HepG2 (cell line): ENCODE measurements at regions not wholly inside any gene's neighbourhood (a gene's known extent, or its start where the extent isn't known, plus 50 kb on each side); places are given as distances from the start of the nearest gene placed in this dataset.

Experiments
- CEBPB ChIP-seq: IDR thresholded peaks from 2 replicates; pipeline ENCODE4 v1.6.1; 2011; ENCODE audit warnings: low read depth, low read length, improper control_type of control experiment, borderline replicate concordance
- EZH2 ChIP-seq: conservative IDR thresholded peaks from 2 replicates; pipeline ENCODE4 v1.6.1; 2012; ENCODE audit warnings: mild to moderate bottlenecking, low read depth, low read length, moderate library complexity
- FOXK1 ChIP-seq: sonication (generic); formaldehyde crosslinking; IDR thresholded peaks from 2 replicates; pipeline ENCODE4 v1.4.0; 2020; ENCODE audit warnings: low read depth, missing genetic modification reagents, borderline replicate concordance
- POLR2A ChIP-seq, 2 experiments: IDR thresholded peaks; 2 replicates each; pipeline ENCODE4 v1.6.1; 2011; ENCODE audit warnings: low read depth in 2 of 2, low read length in 2 of 2, mild to moderate bottlenecking in 1 of 2, moderate library complexity in 1 of 2; ENCODE audit not compliant: insufficient read depth in 1 of 2
- POLR2G ChIP-seq: fragments of 200-400 bp; formaldehyde crosslinking; IDR thresholded peaks from 2 replicates; pipeline ENCODE4 v1.6.1; 2018; ENCODE audit warnings: mild to moderate bottlenecking, low read depth, low read length, moderate library complexity
- SMC3 ChIP-seq: IDR thresholded peaks from 2 replicates; pipeline ENCODE4 v1.6.1; 2011; ENCODE audit warnings: low read length, improper control_type of control experiment
- YEATS2 ChIP-seq: sonication (generic); formaldehyde crosslinking; IDR thresholded peaks from 2 replicates; pipeline ENCODE4 v1.4.0; 2020; ENCODE audit warnings: missing genetic modification reagents, borderline replicate concordance
- ZBTB20 ChIP-seq: sonication (generic); formaldehyde crosslinking; IDR thresholded peaks from 2 replicates; pipeline ENCODE4 v1.8.1; 2023; ENCODE audit warnings: missing genetic modification reagents, low read depth, mild to moderate bottlenecking, borderline replicate concordance
- ZNF274 ChIP-seq: sonication (generic); formaldehyde crosslinking; IDR thresholded peaks from 2 replicates; pipeline ENCODE4 v1.5.1; 2020; ENCODE audit warnings: mild to moderate bottlenecking, missing genetic modification reagents
- ZNF34 ChIP-seq: sonication (generic); formaldehyde crosslinking; IDR thresholded peaks from 2 replicates; pipeline ENCODE4 v1.4.0; 2020; ENCODE audit warnings: mild to moderate bottlenecking, missing genetic modification reagents, borderline replicate concordance
- TF ChIP-seq, protein P1 (sequence below): sonication (generic); formaldehyde crosslinking; IDR thresholded peaks from 2 replicates; pipeline ENCODE4 v1.5.0; 2020; ENCODE audit warnings: mild to moderate bottlenecking, missing genetic modification reagents, moderate library complexity
- TF ChIP-seq, protein P2 (sequence below): sonication (generic); formaldehyde crosslinking; IDR thresholded peaks from 2 replicates; pipeline ENCODE4 v1.8.1; 2023; ENCODE audit warnings: missing genetic modification reagents, mild to moderate bottlenecking, borderline replicate concordance
- TF ChIP-seq, protein P3 (sequence below): sonication (generic); formaldehyde crosslinking; IDR thresholded peaks from 2 replicates; pipeline ENCODE4 v1.4.0; 2020; ENCODE audit warnings: missing genetic modification reagents
- TF ChIP-seq, protein P4 (sequence below): sonication (generic); formaldehyde crosslinking; IDR thresholded peaks from 2 replicates; pipeline ENCODE4 v1.4.0; 2020; ENCODE audit warnings: missing genetic modification reagents

DNA sequence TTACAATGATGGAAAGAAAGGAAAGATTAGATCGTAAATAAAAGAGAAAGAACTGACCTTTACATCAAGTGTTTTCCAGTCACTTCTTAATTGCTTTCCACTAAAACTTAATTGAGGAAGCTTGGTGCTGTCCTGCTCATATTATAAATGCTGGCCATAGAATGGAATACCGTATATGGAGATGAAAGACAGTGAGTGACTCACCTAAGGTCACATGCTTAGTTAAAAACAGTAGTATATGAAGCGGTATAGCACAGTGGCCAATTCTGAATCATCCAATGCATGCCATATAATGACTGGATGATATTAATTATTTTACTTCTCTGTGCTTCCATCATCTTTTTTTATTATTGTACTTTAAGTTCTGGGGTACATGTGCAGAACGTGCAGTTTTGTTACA, 482.4 kb upstream of the SGCD start:
- TF ChIP-seq, protein P1, sequence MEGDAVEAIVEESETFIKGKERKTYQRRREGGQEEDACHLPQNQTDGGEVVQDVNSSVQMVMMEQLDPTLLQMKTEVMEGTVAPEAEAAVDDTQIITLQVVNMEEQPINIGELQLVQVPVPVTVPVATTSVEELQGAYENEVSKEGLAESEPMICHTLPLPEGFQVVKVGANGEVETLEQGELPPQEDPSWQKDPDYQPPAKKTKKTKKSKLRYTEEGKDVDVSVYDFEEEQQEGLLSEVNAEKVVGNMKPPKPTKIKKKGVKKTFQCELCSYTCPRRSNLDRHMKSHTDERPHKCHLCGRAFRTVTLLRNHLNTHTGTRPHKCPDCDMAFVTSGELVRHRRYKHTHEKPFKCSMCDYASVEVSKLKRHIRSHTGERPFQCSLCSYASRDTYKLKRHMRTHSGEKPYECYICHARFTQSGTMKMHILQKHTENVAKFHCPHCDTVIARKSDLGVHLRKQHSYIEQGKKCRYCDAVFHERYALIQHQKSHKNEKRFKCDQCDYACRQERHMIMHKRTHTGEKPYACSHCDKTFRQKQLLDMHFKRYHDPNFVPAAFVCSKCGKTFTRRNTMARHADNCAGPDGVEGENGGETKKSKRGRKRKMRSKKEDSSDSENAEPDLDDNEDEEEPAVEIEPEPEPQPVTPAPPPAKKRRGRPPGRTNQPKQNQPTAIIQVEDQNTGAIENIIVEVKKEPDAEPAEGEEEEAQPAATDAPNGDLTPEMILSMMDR: no peak
- TF ChIP-seq ZNF274 (CRISPR knock-in tag) (no peak), POLR2A (IDR thresholded peaks at IDR 0.05; ENCODE audit: insufficient read depth in 1 of 2, low read depth in 2 of 2, low read length in 2 of 2) (no peak), ZBTB20 (CRISPR knock-in tag) (no peak), POLR2G (no peak), ZNF34 (CRISPR knock-in tag) (no peak), FOXK1 (no peak), CEBPB (no peak), YEATS2 (CRISPR knock-in tag) (no peak), SMC3 (no peak), EZH2 (no peak)
- TF ChIP-seq, protein P2, sequence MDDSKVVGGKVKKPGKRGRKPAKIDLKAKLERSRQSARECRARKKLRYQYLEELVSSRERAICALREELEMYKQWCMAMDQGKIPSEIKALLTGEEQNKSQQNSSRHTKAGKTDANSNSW (CRISPR knock-in tag): no peak
- TF ChIP-seq, protein P3, sequence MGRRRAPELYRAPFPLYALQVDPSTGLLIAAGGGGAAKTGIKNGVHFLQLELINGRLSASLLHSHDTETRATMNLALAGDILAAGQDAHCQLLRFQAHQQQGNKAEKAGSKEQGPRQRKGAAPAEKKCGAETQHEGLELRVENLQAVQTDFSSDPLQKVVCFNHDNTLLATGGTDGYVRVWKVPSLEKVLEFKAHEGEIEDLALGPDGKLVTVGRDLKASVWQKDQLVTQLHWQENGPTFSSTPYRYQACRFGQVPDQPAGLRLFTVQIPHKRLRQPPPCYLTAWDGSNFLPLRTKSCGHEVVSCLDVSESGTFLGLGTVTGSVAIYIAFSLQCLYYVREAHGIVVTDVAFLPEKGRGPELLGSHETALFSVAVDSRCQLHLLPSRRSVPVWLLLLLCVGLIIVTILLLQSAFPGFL (CRISPR knock-in tag): no peak
- TF ChIP-seq, protein P4, sequence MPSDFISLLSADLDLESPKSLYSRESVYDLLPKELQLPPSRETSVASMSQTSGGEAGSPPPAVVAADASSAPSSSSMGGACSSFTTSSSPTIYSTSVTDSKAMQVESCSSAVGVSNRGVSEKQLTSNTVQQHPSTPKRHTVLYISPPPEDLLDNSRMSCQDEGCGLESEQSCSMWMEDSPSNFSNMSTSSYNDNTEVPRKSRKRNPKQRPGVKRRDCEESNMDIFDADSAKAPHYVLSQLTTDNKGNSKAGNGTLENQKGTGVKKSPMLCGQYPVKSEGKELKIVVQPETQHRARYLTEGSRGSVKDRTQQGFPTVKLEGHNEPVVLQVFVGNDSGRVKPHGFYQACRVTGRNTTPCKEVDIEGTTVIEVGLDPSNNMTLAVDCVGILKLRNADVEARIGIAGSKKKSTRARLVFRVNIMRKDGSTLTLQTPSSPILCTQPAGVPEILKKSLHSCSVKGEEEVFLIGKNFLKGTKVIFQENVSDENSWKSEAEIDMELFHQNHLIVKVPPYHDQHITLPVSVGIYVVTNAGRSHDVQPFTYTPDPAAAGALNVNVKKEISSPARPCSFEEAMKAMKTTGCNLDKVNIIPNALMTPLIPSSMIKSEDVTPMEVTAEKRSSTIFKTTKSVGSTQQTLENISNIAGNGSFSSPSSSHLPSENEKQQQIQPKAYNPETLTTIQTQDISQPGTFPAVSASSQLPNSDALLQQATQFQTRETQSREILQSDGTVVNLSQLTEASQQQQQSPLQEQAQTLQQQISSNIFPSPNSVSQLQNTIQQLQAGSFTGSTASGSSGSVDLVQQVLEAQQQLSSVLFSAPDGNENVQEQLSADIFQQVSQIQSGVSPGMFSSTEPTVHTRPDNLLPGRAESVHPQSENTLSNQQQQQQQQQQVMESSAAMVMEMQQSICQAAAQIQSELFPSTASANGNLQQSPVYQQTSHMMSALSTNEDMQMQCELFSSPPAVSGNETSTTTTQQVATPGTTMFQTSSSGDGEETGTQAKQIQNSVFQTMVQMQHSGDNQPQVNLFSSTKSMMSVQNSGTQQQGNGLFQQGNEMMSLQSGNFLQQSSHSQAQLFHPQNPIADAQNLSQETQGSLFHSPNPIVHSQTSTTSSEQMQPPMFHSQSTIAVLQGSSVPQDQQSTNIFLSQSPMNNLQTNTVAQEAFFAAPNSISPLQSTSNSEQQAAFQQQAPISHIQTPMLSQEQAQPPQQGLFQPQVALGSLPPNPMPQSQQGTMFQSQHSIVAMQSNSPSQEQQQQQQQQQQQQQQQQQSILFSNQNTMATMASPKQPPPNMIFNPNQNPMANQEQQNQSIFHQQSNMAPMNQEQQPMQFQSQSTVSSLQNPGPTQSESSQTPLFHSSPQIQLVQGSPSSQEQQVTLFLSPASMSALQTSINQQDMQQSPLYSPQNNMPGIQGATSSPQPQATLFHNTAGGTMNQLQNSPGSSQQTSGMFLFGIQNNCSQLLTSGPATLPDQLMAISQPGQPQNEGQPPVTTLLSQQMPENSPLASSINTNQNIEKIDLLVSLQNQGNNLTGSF (CRISPR knock-in tag): no peak
